ENCODE measurements at regions not wholly inside any gene's neighbourhood (a gene's known extent, or its start where the extent isn't known, plus 50 kb on each side); places are given as distances from the start of the nearest gene placed in this dataset.
"Not testable (repeated sequence)": the region's sequence is repeated elsewhere in the genome, so short reads cannot be mapped to it uniquely, and the experiment has no call there.

GRCh38 chr7:57638666-57639065 lies 188.7 kb downstream of the ZNF716 start:
- Mint-ChIP-seq H3K36me3 (ENCODE audit: low read depth) (no peaks in the 10 kb centered on the region), H3K9me3 (peaks cover 5% of the 10 kb centered on the region), H3K4me3 (no peak overlapping the region), H3K4me1 (no peaks in the 10 kb centered on the region), H3K27ac (no peak overlapping the region), H3K27me3 (no peaks in the 10 kb centered on the region)
- peak; percentile 22 for DNase-seq
- intact Hi-C loops (cut with micrococcal nuclease): no loop called here

- intact Hi-C loops (cut with micrococcal nuclease): no loop called here
- Mint-ChIP-seq H3K27ac (no peak overlapping the region), H3K36me3 (ENCODE audit: low read depth) (no peaks in the 10 kb centered on the region), H3K4me3 (no peak overlapping the region), H3K27me3 (no peaks in the 10 kb centered on the region), H3K9me3 (peaks cover 11% of the 10 kb centered on the region), H3K4me1 (no peaks in the 10 kb centered on the region)
- no peak for DNase-seq
These were observed 191.6 kb downstream of the ZNF716 start for GRCh38 chr7:57641521-57642067.

- no peaks in the 10 kb centered on the region for H3K27me3 Mint-ChIP-seq
- intact Hi-C loops (cut with micrococcal nuclease): no loop called here
- no peak overlapping the region for H3K4me3 Mint-ChIP-seq
These were observed 192.8 kb downstream of the ZNF716 start for GRCh38 chr7:57642730-57643129.

DNA sequence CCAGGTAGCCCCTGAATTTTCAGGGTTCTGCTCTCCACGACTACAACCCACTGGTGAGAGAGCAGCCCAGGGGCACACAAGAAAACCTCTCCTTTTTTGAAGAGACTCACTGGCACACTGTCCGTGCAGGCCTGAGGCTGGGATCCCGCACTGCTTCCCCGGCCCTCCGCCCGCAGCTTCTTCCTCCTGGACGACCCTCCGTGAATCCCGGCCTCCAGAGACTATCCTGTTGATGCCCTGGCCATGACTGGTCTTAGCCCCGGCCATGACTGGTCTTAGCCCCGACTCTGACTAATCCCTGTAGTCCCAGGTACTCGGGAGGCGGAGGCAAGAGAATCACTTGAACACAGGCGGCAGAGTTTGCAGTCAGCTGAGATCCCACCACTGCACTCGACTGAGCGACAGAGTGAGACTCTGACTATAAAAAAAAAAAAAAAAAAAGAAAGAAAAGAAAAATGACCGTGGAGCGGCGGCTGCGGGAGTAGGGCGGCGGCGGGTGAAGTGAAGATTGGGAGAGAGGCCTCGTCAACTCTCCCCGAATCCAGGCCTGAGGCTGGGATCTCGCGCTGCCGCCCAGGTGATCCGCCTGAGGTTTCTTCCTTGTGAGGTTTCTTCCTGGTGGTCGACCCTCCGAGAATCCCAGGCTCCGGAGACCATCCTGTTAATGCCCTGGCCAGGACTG lies 196.4 kb downstream of the ZNF716 start:
- Mint-ChIP-seq H3K9me3 (peaks cover 23% of the 10 kb centered on the region), H3K4me3 (no peak overlapping the region), H3K4me1 (no peaks in the 10 kb centered on the region), H3K36me3 (ENCODE audit: low read depth) (no peaks in the 10 kb centered on the region), H3K27ac (no peak overlapping the region), H3K27me3 (no peaks in the 10 kb centered on the region)
- DNase-seq: no peak
- intact Hi-C loops (cut with micrococcal nuclease): no loop called here

More at GRCh38 chr7:57642730-57643129, 192.8 kb downstream of the ZNF716 start:
- Mint-ChIP-seq H3K4me1 (no peaks in the 10 kb centered on the region), H3K27ac (no peak overlapping the region), H3K36me3 (ENCODE audit: low read depth) (no peaks in the 10 kb centered on the region), H3K9me3 (peaks cover 11% of the 10 kb centered on the region)
- DNase-seq: no peak

GRCh38 chr7:57646901-57647246 lies 196.9 kb downstream of the ZNF716 start:
- no peaks in the 10 kb centered on the region for H3K27me3 Mint-ChIP-seq
- no peak for DNase-seq
- no peak overlapping the region for H3K27ac Mint-ChIP-seq
- H3K36me3 Mint-ChIP-seq (ENCODE audit: low read depth): no peaks in the 10 kb centered on the region
- no peaks in the 10 kb centered on the region for H3K4me1 Mint-ChIP-seq
- H3K4me3 Mint-ChIP-seq: no peak overlapping the region
- peaks cover 20% of the 10 kb centered on the region for H3K9me3 Mint-ChIP-seq
- intact Hi-C loops (cut with micrococcal nuclease): no loop called here

DNA sequence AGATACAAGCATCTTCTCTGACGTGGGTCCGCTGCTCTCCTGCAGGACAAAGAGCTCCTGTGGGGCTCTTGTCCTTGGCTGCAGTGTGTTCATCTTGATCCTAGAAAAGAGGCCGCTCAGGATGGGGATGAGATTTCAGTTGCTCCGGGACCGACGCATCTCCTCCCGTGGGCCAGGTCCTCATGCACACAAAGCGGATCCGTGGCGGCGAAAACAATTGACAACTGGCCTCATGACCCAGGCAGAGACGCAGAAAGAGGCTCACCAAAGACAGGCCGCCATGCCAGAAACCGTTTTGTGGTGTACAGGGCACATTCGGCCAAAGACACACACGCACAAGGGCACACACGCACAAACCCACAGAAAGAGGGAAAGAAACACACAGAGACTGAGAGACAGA lies 200.4 kb downstream of the ZNF716 start:
- H3K27me3 Mint-ChIP-seq; H3K27ac Mint-ChIP-seq; intact Hi-C loops (cut with micrococcal nuclease); H3K4me3 Mint-ChIP-seq; H3K4me1 Mint-ChIP-seq; H3K36me3 Mint-ChIP-seq (ENCODE audit: low read depth); DNase-seq: not testable (repeated sequence)
- peaks cover 33% of the 10 kb centered on the region for H3K9me3 Mint-ChIP-seq

GRCh38 chr7:57651006-57651405 lies 201.0 kb downstream of the ZNF716 start:
- intact Hi-C loops (cut with micrococcal nuclease): no loop called here
- Mint-ChIP-seq H3K9me3 (peaks cover 27% of the 10 kb centered on the region), H3K27ac (no peak overlapping the region), H3K4me3 (no peak overlapping the region), H3K27me3 (no peaks in the 10 kb centered on the region), H3K36me3 (ENCODE audit: low read depth) (no peaks in the 10 kb centered on the region), H3K4me1 (no peaks in the 10 kb centered on the region)
- no peak for DNase-seq

DNA sequence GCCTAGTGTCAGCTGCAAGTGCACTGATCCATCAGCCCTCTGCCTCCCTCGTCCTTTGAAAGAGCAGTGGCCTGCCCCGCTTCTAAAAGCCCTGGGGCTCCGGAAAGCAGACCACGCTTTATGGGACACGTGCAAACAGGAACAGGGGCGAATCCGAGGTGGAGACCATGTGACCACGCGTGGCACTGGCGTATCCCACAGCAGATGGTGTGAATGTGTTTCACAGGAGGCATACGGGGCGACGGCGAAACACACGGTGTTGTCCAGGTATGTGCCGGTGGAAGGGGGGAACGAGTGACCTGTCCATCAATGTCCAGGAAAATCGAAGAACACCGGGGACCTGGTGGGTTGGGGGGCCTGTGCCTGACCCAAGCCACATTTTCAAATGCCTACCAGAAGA lies 201.6 kb downstream of the ZNF716 start:
- DNase-seq; H3K27me3 Mint-ChIP-seq; H3K4me3 Mint-ChIP-seq; H3K27ac Mint-ChIP-seq; H3K4me1 Mint-ChIP-seq; intact Hi-C loops (cut with micrococcal nuclease); H3K36me3 Mint-ChIP-seq (ENCODE audit: low read depth): not testable (repeated sequence)
- H3K9me3 Mint-ChIP-seq: peaks cover 27% of the 10 kb centered on the region

- peaks cover 28% of the 10 kb centered on the region for H3K9me3 Mint-ChIP-seq
- no peaks in the 10 kb centered on the region for H3K36me3 Mint-ChIP-seq (ENCODE audit: low read depth)
- no peaks in the 10 kb centered on the region for H3K4me1 Mint-ChIP-seq
- H3K27me3 Mint-ChIP-seq: no peaks in the 10 kb centered on the region
- no peak overlapping the region for H3K4me3 Mint-ChIP-seq
- DNase-seq: no peak
- intact Hi-C loops (cut with micrococcal nuclease): no loop called here
- H3K27ac Mint-ChIP-seq: no peak overlapping the region
These were observed 203.4 kb downstream of the ZNF716 start for GRCh38 chr7:57653262-57653830.

DNA sequence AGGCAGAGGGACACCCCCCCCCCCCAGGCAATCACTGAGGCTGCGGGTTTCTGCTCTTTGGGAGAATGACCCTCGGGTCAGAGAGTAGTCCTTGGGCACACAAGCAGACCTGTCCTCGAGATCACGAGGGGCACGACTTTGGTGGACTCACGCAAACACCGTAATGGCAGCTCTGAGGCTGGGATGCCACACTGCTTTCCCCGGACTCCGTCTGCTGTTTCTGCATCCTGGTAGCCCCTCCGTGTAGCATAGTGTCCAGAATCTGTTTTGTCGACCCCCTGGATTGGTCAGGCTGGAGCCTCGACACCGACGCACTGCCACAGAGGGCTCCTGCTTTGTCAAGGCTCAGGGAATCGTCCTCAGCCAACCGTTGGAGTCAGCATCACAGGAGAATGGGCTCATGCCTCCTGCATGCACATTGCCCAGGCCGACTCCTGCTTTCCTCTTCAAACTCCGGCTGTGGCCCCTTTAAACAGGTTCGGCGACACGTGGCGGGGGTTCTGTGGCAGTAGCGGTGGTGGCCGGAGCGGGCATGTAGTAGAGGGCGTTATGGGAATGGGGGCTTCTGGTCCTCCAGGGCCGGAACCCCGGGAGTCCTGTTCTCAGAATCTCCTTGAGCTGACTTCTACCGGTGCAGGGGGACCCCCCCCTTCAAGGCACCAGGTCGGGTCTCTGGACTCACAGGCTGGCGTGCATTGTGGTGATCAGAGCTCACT lies 205.3 kb downstream of the ZNF716 start:
- H3K27ac Mint-ChIP-seq; DNase-seq; intact Hi-C loops (cut with micrococcal nuclease); H3K4me1 Mint-ChIP-seq; H3K36me3 Mint-ChIP-seq (ENCODE audit: low read depth); H3K27me3 Mint-ChIP-seq; H3K4me3 Mint-ChIP-seq: not testable (repeated sequence)
- H3K9me3 Mint-ChIP-seq: peaks cover 33% of the 10 kb centered on the region

GRCh38 chr7:57659226-57659625 lies 209.2 kb downstream of the ZNF716 start:
- H3K4me1 Mint-ChIP-seq; H3K4me3 Mint-ChIP-seq; H3K27me3 Mint-ChIP-seq; intact Hi-C loops (cut with micrococcal nuclease); H3K36me3 Mint-ChIP-seq (ENCODE audit: low read depth); H3K27ac Mint-ChIP-seq: not testable (repeated sequence)
- DNase-seq: peak; percentile 21
- H3K9me3 Mint-ChIP-seq: peaks cover 19% of the 10 kb centered on the region

DNA sequence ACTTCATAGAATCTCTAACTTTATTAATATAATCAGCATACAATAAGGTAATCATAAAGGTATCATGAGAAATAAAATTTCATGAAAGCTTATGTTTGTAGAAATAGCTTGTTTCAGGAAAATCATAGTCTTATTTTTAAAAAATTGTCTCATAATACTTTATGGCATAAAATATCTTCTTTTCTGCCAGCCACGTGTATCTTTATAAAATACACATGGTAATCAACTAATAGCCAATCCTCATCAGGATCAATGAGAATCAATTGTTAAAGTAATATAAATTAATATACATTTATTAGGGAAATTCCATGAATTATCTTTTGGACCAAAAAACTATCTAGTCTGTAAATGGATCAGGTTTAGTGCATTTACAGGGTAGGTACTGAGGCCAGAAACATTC lies 227.0 kb downstream of the ZNF716 start:
- DNase-seq; H3K27ac Mint-ChIP-seq; H3K4me3 Mint-ChIP-seq; H3K9me3 Mint-ChIP-seq; H3K36me3 Mint-ChIP-seq (ENCODE audit: low read depth); intact Hi-C loops (cut with micrococcal nuclease); H3K4me1 Mint-ChIP-seq; H3K27me3 Mint-ChIP-seq: not testable (repeated sequence)

DNA sequence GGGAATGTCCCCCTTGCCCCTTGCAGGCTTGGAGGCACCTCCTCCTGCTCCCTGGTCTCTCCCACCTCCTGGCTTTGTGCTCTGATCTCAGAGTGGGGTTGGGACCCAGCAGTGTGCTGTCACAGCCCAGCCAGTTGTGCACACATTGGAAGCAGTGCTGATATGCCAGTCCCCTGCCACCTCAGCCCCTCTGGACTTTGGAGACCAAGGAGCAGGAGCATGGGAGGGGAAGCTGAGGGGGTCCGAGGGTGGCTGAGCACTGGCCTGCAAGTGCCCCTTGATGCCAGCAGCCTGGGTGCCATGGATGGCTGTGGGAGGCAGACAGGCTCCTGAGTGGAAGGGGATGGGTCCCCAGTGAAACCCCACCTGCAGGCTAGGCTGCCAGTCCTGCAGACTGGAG lies 235.4 kb downstream of the ZNF716 start:
- no peak for DNase-seq
- intact Hi-C loops (cut with micrococcal nuclease): loop anchor here (10.0 kb wide), 1 partner anchor 179 kb away; no protein-coding TSS in a partner anchor
- no peak overlapping the region for H3K27ac Mint-ChIP-seq
- no peaks in the 10 kb centered on the region for H3K36me3 Mint-ChIP-seq (ENCODE audit: low read depth)
- no peaks in the 10 kb centered on the region for H3K4me1 Mint-ChIP-seq
- no peak overlapping the region for H3K4me3 Mint-ChIP-seq
- peaks cover 6% of the 10 kb centered on the region for H3K9me3 Mint-ChIP-seq
- no peaks in the 10 kb centered on the region for H3K27me3 Mint-ChIP-seq

Data from activated CD4-positive, alpha-beta T cell treated with anti-CD3 and anti-CD28 coated beads, Interleukin-2, amount 10 ng/mL, durations not matched to agents 24 days and 14 days (primary cell).